BJ (cell line): ENCODE measurements at regions not wholly inside any gene's neighbourhood (a gene's known extent, or its start where the extent isn't known, plus 50 kb on each side); places are given as distances from the start of the nearest gene placed in this dataset.

Experiments
- CTCF ChIA-PET: fragments of 350-600 bp; formaldehyde crosslinking; extraction: SDS; loops from one replicate; lab custom pipeline; 2021; ENCODE audit warnings: antibody characterized with exemption, inconsistent platforms; lab: Yijun Ruan, JAX
- POLR2A ChIA-PET: fragments of 300-600 bp; sonication (Branson Sonifier 250); formaldehyde crosslinking; extraction: SDS; loops from one replicate; lab custom pipeline; 2021; ENCODE audit warnings: antibody characterized with exemption; lab: Charles Lee
- DNase-seq: peaks from one replicate; pipeline ENCODE4 v3.0.0-alpha.2; 2011; ENCODE audit warnings: low read depth
- H3K27me3 ChIP-seq: 2 replicates; pipeline ENCODE4 v1.6.0; 2011; ENCODE audit warnings: low read length; ENCODE audit not compliant: control insufficient read depth, insufficient read depth
- H3K36me3 ChIP-seq: 2 replicates; pipeline ENCODE4 v1.5.1; 2011; ENCODE audit warnings: low read length; ENCODE audit not compliant: control insufficient read depth, insufficient read depth
- H3K4me3 ChIP-seq: 2 replicates; pipeline ENCODE4 v1.5.1; 2011; ENCODE audit warnings: low read depth, mild to moderate bottlenecking, control low read depth, low read length
- TF ChIP-seq, protein P1 (sequence below): IDR thresholded peaks from 2 replicates; pipeline ENCODE4 v1.5.1; 2011; ENCODE audit warnings: low read depth, mild to moderate bottlenecking, control low read depth, inconsistent platforms, low read length, moderate library complexity; ENCODE audit not compliant: insufficient read depth

DNA sequence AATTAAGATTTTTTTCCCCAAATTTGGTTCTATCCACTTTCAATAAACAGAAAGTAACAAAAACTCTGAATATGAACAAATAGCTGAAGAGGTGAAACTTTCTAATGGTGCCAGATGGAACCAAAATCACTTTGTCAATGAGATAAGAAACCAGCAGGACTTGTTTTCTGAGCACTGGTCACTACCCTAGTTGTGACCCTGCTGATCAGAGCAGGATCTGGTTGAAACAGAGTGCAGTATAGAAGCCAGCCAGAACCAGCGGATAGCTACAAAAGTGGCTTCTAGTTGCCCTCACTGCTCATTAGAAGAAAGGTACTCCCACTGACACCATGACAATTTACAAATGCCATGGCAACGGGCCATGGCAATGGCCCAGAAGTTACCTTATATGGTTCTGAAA, 158.3 kb upstream of the PIEZO2 start:
- CTCF ChIA-PET: interaction anchor here (1.4 kb wide), 2 partner anchors 17 to 246 kb away, joined by 5 to 6 read pairs; no protein-coding TSS in a partner anchor
- TF ChIP-seq, protein P1, sequence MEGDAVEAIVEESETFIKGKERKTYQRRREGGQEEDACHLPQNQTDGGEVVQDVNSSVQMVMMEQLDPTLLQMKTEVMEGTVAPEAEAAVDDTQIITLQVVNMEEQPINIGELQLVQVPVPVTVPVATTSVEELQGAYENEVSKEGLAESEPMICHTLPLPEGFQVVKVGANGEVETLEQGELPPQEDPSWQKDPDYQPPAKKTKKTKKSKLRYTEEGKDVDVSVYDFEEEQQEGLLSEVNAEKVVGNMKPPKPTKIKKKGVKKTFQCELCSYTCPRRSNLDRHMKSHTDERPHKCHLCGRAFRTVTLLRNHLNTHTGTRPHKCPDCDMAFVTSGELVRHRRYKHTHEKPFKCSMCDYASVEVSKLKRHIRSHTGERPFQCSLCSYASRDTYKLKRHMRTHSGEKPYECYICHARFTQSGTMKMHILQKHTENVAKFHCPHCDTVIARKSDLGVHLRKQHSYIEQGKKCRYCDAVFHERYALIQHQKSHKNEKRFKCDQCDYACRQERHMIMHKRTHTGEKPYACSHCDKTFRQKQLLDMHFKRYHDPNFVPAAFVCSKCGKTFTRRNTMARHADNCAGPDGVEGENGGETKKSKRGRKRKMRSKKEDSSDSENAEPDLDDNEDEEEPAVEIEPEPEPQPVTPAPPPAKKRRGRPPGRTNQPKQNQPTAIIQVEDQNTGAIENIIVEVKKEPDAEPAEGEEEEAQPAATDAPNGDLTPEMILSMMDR: no peak

DNA sequence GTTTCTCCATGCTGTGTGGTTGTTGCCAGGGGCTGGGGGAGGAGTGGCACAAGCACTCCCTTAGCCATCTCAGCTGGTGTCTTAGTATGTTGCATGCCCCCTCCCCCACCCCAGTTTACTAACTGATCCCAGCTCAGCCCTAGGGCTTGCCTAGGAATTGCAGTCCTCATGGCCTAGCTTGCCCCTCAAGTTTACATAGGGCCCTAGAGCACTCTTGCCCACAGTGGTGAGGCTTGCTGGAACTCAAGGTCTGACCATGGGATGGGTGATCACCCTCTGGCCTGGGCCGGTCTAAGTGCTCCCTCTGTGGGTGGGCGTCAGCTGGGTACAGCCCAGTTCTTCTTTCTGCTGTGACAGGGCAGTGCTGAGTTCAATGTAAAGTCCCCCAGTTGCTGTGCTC, 156.1 kb upstream of the PIEZO2 start:
- CTCF ChIA-PET: interaction anchor here (0.9 kb wide), 1 partner anchor 222 kb away, joined by 3 read pairs; no protein-coding TSS in a partner anchor

More for the DNA sequence above, 158.3 kb upstream of the PIEZO2 start:
- POLR2A ChIA-PET: no interaction called here
- DNase-seq: no peak
- Histone ChIP-seq H3K36me3 (no peaks in the 10 kb centered on the region), H3K4me3 (no peak overlapping the region), H3K27me3 (no peaks in the 10 kb centered on the region)

DNA sequence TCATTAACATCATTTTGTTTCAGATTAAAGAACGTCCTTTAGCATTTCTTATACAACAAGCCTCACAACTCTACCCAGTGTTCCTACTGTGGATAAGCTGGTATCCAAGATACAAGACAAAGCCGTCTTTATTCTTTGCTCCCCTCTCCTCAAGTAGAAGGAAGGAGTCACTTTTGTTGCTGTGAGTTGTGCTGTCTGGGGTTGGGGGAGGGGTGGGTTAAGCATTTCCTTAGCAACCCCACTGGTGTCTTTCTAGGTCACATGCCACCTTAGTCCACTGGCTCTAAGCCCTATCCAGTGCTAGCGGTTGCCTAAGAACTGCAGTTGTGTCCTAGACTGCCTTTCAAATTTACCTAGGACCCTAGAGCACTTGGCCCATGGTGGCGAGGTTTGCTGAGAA, 155.6 kb upstream of the PIEZO2 start:
- CTCF ChIA-PET: interaction anchor here (0.6 kb wide), 1 partner anchor 151 kb away, joined by 3 read pairs; no protein-coding TSS in a partner anchor

More for the DNA sequence above, 156.1 kb upstream of the PIEZO2 start:
- Histone ChIP-seq H3K4me3 (no peak overlapping the region), H3K27me3 (no peaks in the 10 kb centered on the region), H3K36me3 (no peaks in the 10 kb centered on the region)
- POLR2A ChIA-PET: no interaction called here
- no peak for DNase-seq
- TF ChIP-seq, protein P1: no peak

DNA sequence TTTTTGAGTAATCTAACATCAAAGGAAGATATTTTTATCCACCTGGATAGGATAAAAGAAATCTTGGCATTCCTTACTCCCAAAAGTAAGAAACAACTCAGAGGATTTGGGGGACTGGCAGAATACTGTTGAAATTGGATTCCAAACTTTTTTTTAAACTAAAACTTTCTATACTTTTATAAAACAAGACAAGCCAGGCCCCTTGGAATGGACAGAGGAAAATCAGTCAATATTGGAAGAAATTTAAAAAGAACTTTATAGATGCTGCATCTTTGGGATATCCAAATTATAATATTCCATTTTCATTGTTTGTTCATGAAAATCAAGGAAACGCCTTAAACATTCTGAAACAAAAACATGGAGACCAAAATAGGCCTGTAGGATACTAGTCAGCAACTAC, 147.6 kb upstream of the PIEZO2 start:
- DNase-seq: no peak
- CTCF ChIA-PET: interaction anchor here (1.5 kb wide), 1 partner anchor 13 kb away, joined by 6 read pairs; no protein-coding TSS in a partner anchor
- TF ChIP-seq, protein P1: no peak
- no peak overlapping the region for H3K4me3 ChIP-seq
- POLR2A ChIA-PET: no interaction called here
- H3K36me3 ChIP-seq: no peaks in the 10 kb centered on the region
- H3K27me3 ChIP-seq: peaks cover 1% of the 10 kb centered on the region; the same call in 1 of the 2 replicates

More for the DNA sequence above, 155.6 kb upstream of the PIEZO2 start:
- DNase-seq: no peak
- TF ChIP-seq, protein P1: no peak
- Histone ChIP-seq H3K27me3 (no peaks in the 10 kb centered on the region), H3K4me3 (no peak overlapping the region), H3K36me3 (no peaks in the 10 kb centered on the region)
- POLR2A ChIA-PET: no interaction called here

DNA sequence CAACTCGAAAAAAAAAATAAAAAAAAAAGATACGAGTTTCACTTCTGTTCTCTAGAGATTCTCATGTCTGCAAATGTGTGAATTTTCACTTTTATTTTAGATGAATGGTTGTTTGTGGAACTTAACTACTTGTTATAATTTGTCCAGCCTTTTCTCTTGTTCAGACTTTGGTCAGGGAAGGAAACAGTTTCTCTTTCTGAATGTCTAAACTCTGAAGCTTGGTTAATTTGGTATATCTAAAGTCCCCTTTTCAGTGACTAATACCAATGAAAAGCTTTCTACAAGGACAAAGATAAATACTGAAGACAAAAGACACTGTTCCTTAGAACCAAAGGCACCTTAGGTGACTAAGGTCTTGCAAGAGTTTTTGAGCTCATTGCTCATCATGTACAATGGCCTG, 144.4 kb upstream of the PIEZO2 start:
- POLR2A ChIA-PET: no interaction called here
- Histone ChIP-seq H3K27me3 (peaks cover 1% of the 10 kb centered on the region; the same call in 1 of the 2 replicates), H3K4me3 (no peak overlapping the region), H3K36me3 (no peaks in the 10 kb centered on the region)
- TF ChIP-seq, protein P1: no peak
- CTCF ChIA-PET: interaction anchor here (0.9 to 1.7 kb wide), 2 partner anchors 139 to 567 kb away, joined by 4 to 7 read pairs; no protein-coding TSS in a partner anchor
- DNase-seq: no peak
